Stimulated activated CD4-positive, alpha-beta T cell treated with anti-CD3 and anti-CD28 coated beads, Interleukin-1b, Interleukin-23, amount 100 ng/mL, for 1 hour (primary cell): ENCODE measurements at regions not wholly inside any gene's neighbourhood (a gene's known extent, or its start where the extent isn't known, plus 50 kb on each side); places are given as distances from the start of the nearest gene placed in this dataset.
"Not testable (repeated sequence)": the region's sequence is repeated elsewhere in the genome, so short reads cannot be mapped to it uniquely, and the experiment has no call there.

ENCODE experiments used
- DNase-seq, 2 donors: peaks; one replicate each; pipeline ENCODE4 v3.0.0-alpha.2; 2020; ENCODE audit warnings: low read depth in 2 of 2

DNA sequence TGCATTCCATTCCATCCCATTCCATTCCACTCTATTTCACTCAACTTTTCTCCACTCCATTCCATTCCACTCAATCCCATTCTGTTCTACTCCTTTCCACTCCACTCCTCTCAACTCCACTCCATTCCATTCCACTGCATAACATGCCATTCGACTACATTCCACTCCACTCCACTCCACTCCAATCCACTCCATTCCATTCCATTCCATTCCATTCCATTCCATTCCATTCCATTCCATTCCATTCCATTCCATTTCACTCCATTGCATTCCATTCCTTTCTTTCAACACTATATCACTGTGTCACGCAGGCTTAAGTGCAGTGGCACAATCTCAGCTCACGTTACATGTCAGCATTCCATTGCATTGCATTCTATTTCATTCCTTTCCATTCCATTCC lies 1430.4 kb downstream of the TSPY10 start:
- DNase-seq = not testable (repeated sequence)

DNA sequence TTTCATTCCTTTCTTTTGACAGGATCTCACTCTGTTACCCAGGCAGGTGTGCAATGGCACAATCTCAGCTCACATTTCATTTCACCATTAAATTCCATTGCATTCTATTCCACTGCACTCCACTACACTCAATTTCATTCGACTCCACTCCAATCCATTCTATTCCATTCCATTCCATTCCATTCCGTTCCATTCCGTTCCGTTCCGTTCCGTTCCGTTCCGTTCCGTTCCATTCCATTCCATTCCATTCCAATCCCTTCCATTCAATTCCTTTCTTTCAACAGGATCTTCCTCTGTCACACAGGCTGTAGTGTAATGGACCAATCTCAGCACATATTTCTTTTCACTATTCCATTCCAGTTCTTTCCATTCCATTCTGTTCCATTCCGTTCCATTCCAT lies 1445.7 kb downstream of the TSPY10 start:
- DNase-seq = no peak

DNA sequence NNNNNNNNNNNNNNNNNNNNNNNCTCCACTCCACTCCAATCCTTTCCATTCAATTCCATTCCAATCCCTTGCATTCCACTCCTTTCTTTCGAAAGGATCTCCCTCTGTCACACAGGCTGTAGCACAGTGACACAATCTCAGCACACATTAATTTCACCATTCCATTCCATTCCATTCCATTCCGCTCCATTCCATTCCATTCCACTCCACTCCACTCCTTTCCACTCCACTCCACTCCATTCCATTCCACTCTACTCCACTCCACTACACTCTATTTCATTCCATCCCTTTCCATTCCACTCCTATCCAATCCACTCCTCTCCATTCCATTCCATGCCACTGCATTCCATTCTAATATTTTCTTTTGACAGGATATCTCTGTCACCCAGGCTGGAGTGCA lies 1459.0 kb downstream of the TSPY10 start:
- DNase-seq = no peak

DNA sequence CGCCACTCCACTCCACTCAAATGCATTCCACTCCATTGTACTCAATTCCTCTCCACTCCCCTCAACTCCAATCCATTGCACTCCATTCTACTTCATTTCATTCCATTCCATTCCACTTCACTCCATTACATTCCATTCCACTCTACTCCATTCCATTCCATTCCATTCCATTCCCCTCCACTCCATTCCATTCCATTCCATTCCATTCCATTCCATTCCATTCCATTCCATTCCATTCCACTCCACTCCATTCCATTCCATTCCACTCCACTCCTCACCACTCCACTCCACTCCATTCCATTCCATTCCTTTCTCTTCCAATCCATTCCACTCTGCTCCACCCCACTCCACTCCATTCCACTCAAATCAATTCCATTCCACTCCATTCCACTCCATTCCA lies 1459.9 kb downstream of the TSPY10 start:
- no peak for DNase-seq

DNA sequence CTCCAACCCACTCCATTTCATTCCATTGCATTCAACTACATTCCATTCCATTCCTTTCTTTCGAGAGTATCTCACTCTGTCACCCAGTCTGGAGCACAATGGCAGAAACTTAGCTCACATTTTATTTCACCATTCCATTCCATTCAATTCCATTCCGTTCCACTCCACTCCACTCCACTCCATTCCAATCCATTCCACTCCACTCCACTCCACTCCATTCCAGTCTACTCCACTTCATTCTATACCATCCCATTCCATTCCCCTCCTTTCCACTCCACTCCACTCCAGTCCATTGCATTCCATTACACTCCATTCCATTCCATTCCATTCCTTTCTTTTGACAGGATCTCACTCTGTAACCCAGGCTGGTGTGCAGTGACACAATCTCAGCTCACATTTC lies 1466.3 kb downstream of the TSPY10 start:
- no peak for DNase-seq

DNA sequence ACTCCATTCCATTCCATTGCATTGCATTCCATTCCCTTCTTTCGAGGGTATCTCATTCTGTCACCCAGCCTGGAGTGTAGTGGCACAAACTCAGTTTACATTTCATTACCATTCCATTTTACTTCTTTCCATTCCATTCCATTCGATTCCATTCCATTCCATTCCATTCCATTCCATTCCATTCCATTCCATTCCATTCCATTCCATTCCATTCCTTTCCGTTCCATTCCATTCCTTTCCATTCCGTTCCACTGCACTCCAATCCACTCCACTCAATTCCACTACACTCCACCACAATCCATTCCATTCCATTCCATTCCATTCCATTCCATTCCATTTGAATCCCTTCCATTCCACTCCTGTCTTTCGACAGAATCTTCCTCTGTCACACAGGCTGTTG lies 1472.0 kb downstream of the TSPY10 start:
- not testable (repeated sequence) for DNase-seq

DNA sequence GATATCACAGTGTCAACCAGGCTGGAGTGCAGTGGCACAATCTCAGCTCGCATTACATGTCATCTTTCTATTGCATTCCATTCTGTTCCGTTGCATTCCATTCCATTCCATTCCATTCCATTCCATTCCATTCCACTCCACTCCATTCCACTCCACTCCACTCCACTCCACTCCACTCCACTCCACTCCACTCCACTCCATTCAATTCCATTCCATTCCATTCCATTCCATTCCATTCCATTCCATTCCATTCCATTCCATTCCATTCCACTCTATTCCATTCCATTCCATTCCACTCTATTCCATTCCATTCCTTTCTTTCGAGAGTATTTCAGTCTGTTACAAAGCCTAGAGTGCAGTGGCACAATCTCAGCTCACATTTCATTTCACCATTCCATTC lies 1486.5 kb downstream of the TSPY10 start:
- DNase-seq = not testable (repeated sequence)

DNA sequence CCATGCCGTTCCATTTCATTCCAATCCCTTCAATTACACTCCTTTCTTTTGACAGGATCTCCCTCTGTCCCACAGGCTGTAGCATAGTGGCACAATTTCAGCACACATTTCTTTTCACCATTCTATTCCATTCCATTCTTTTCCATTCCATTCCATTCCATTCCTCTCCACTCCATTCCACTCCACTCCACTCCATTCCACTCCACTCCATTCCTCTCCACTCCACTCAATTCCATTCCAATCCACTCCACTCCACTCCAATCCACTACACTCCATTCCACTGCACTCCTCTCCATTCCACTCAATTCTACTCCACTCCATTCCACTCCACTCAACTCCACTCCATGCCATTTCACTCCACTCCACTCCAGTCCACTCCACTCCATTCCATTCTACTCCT lies 1495.1 kb downstream of the TSPY10 start:
- no peak for DNase-seq

DNA sequence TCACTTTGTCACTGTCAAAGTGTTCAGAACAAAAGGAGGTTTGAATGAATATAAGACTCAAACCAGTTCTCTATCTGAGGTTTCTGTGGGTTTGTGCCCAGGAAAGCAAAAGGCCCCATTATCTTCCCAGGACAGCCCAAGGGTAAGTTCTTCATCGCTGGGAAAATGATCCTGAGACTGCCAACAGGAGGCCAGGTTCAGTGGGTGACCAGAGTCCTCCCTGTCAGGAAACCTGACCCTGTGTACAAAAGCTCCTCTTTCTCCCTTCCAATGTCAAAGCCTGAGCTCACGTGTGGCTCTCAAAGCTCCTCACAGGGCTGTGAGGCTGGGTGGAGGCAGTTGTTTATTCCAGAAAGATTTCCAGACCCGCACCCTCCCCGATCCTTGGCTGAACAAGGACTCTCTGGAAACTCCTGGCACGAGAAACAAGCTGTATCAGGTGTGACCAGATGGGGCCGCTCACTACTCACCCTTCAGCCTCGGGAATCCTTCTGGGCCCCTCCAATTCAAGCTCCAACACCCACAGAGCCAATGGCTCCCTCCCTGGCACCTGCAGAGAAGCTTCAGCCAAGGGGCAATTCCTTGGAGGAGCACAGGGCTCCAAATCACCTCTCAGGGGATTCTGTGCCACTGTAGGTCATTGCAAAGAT lies 1516.7 kb downstream of the TSPY10 start:
- no peak for DNase-seq

DNA sequence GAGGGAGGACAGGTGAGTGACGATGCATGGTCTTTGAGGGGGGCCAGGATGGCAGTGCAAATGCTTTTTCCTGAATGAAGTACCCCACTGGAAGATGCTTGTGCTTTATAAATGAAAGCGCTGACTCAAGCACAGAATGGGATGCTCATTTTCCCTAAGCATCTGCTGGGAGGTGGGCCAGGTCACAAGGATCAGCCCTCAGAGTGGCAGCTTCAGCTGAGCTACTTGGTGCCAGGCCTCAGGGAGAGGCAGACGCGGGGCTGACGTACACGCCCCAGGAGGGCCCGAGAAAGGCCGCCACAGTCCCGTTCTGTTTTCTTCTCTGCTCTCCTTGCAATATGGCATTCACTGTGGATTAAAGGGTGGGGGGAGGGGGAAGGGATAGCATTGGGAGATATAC lies 1535.8 kb downstream of the TSPY10 start:
- DNase-seq = no peak

DNA sequence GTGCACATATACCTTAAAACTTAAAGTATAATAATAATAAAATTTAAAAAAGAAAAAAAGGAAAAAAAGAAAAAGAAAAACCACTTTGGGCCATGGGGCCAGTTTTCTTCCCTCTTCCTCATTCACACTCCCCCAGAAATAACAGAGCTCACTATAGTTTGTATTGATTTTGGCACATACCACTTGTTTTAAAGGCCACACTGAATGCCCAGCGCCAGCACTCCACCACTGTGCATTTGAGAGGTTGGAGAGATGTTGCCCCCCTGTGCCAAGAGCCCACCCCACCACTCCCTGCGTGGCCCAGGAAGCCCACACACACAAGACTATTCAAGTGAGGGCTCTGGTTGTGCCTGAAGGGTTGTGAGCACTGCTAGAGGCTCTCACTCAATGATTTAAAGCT lies 1536.3 kb downstream of the TSPY10 start:
- no peak for DNase-seq

DNA sequence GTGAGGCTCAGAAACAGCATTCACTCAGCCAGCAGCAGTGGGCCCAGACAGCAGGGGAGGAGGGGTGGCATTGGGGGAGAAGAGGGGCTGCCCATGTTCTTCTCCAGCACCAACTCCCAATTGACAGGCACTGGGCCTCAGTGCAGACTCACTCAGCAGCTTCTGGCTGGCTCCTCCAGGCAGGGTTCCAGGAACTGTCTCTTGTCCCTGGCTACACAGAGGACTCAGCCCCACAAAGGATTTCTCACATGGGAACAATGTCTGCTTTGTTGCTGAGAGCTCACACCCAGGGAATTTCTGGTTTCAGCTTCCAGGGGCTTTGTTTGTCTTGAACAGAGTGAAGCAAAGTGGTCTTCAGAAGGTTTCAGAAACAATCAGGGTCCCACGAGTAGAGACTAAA lies 1536.7 kb downstream of the TSPY10 start:
- DNase-seq = no peak

DNA sequence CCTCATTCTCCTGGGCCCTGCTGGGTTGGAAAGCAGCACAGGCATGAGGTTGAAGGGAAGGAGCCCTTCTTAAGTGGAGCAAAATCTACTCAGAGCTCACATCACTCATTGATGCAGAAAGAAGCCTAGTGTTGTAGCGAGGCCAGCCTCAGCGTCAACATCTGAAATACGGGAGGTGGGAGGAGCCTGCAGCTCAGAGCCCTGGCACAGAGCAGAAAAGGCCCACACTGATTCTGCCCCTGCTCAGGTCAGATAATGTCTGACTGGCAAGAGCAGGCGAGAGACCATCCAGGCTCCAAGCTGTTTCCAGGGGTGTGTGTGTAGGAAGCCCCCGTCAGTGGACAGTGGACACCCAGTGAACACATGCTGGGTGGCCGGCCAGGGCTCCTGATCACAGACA lies 1541.6 kb downstream of the TSPY10 start:
- no peak for DNase-seq

DNA sequence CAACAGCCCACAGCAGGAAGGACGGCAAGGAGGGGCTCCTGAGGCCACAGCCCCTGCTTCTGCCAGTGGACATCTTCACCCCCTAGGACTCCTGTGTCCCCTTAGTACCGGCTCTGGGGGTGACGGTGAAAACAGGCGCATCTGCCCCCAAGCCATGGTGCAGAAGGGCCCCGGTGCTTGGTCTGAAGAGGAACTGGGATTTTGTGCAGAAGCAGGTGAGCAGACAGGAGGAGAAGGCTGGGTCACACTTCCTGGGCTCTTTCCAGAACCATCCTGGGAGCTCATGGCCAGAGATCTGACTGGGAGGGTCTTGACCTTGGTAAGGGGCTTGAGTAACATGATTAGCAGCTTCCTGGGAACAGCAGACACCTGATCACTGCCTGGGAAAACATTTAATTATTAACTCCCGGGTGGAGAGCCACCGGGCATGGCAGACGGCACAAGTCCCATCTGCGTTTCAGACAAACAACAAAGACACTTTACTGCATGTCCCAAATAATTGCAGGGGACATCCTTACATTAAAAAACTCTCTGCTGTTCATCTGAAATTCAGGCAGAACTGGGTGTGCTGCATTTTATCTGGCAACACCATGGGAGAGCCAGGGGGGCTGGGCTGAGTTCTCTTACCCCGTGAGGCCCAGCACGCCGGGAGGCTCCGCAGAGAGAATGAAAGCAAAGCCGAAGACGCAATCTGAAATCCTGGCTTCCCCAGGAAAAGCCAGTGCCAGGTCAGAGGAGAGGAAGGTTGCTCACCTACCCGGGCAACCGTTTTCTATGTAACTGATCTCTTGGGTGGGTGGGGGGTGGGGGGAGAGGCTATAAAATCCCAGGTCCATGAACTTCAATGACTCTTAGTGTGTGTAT lies 1542.8 kb downstream of the TSPY10 start:
- DNase-seq = no peak

DNA sequence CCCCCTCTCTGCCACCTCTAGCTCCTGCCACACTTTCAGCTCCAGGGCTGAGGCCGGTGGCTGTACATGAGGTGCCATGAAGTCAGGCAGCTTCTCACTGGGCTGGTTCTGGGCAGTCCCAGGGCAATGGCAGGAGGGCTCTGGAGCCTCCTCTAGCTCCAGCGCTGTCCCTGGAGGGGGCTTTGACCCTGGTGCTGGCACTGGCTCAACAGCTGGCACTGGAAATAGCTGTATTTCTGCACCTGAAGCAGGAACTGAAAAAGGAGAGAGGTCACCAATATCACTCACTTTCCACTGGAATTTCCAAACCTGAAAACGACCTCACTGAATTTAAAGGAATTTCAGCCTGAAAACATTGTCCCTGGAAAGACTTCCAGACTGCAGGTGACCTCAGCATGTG lies 1558.1 kb downstream of the TSPY10 start:
- not testable (repeated sequence) for DNase-seq

DNA sequence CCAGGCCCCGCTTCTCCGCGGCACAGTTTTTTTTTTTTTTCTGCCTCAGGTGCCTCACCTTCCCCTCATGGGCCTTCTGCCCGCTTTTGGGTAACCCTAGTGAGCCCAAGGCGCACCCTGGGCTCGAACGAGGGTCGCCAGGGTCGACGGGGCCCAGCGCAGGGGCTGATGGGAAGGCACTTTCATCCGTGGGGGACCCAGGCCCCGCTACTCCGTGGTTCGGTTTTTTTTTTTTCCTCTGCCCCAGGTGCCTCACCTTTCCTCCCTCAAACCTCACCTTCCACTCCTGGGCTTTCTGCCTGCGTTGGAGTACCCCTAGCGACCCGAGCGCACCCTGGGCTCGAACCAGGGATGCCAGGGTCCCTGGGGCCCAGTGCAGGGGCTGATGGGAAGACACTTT lies 1569.8 kb downstream of the TSPY10 start:
- not testable (repeated sequence) for DNase-seq

DNA sequence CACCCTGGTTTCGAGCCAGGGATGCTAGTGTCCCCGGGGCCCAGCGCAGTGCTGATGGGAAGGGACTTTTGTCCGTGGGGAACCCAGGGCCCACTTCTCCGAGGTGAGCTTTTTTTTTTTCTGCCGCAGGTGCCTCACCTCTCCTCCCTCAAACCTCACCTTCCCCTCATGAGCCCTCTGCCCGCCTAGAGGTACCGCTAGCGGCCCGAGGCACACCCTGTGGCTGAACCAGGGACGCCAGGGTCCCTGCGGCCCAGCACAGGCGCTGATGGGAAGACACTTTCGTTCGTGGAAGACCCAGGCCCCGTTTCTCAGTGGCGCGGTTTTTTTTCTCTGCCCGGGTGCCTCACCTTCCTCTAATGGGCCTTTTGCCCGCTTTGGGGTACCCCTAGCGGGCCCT lies 1570.7 kb downstream of the TSPY10 start:
- DNase-seq = not testable (repeated sequence)

DNA sequence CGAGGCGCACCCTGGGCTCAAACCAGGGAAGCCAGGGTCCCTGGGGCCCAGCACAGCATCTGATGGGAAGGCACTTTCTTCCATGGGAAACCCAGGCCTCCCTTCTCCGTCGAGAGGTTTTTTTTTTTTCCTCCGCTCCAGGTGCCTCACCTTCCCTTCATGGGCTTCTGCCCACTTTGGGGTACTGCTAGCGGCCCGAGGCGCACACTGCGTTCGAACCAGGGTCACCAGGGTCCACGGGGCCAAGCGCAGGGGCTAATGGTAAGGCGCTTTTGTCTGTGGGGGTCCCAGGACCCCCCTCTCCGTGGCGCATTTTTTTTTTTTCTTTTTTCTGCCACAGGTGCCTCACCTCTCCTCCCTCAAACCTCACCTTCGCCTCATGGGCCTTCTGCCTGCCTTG lies 1571.3 kb downstream of the TSPY10 start:
- no peak for DNase-seq

DNA sequence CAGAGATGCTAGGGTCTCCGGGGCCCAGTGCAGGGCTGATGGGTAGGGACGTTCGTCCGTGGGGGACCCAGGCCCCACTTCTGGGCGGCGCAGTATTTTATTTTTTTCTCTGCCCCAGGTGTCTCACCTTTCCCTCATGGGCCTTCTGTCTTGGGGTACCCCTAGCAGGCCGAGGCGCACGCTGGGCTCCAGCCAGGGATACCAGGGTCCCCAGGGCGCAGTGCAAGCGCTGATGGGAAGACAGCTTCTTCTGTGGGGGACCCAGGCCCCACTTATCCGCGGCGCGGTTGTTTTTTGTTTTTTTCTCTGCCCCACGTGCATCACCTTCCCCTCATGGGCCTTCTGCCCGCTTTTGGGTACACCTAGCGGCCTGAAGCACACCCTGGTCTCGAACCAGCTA lies 1572.8 kb downstream of the TSPY10 start:
- DNase-seq = not testable (repeated sequence)

DNA sequence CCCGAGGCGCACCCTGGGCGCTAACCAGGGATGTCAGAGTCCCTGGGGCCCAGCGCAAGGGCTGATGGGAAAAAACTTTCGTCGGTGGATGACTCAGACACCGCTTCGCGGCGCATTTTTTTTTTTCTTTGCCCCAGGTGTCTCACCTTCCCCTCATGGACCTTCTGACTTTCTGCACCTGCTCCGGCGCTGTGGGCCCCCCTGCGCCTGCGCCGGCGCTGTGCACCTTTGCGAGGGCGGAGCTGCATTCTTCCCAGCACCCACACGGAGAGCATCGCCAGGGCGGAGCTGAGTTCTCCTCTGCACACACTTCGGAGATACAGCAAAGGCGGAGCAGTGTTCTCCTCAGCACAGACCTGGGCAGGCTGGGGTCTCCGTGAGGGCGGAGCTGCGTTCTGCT lies 1575.3 kb downstream of the TSPY10 start:
- DNase-seq = not testable (repeated sequence)

DNA sequence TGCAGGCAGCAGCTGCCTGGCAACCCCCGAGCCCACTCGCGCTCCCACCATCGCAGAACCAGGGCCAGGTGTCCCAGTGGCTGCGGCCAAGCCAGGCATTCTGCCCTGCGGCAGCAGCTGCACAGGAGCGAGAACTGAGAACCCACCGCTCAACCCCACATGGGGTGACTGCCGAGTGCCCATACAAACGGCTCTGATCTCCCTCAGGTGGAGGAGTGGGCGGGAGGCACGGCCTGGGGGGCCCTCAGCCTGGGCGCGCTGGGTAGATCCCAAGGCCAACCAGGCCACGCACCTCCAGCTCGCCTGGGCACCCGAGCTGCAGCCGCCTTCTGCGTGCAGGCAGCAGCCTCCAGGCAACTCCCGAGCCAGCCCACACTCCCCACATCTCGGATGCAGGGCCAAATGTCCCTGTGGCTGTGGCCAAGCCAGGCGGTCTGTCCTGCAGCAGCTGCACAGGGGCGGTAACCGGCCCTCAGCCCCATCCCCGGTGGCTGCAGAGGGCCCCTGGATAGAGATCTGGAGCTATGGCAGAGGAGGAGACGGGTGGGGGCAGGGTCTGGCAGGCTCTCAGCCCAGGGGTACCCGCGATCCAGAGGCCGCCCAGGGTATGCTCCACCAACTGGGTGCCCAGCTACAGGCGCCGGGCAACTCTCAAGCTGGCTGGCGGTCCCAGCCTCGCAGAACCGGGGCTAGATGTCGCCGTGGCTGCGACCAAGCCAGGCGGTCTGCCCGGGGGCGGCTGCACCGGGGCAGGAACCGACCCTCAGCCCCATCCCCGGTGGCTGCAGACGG lies 1579.6 kb downstream of the TSPY10 start:
- DNase-seq = not testable (repeated sequence)

DNA sequence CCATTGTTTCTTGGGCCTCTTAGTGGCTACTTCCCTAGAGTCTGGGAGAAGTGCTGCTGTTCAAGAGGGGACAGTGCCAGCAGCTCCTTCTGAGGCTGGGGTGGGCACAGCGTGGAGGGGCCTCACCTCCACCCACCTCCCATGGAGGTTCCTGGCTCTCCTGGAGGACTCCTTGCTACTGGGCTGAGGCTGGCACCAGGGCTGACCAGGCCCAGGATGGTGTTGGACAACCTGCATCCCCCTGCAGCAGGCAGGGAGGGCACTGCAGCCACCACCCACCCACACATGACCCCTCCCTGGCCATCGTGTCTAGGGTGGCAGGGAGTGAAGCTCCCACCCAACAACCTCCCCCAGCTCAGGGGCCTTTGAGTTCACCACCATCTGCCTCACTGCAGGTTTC lies 1549.3 kb upstream of the USP9Y start:
- not testable (repeated sequence) for DNase-seq

DNA sequence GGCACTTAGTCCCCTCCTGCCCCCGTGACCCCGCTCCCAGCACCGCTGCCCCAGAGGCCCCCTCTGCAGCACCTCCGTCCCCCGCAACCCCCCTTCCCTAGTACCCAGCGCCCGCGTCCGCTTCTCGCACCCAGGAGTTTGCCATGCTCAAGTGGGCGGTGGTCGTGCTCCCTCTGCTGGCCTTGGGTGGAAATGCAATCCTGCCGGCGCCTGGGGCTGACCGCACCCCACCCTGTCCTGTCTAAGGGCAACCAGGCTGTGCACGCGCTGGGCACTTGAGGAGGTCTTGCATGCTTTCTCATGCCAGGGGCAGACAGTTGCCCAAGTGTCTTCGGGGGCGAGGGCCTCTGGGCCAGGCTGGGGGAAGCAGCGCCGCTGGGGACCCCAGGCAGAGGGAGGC lies 1544.9 kb upstream of the USP9Y start:
- not testable (repeated sequence) for DNase-seq
